GM12878 (cell line): ENCODE measurements at regions not wholly inside any gene's neighbourhood (a gene's known extent, or its start where the extent isn't known, plus 50 kb on each side); places are given as distances from the start of the nearest gene placed in this dataset.

Experiments used
- CHD2 ChIP-seq: IDR thresholded peaks from 2 replicates; pipeline ENCODE4 v1.6.1; 2011; ENCODE audit warnings: low read depth, low read length, improper control_type of control experiment, borderline replicate concordance
- ETV6 ChIP-seq, 2 experiments: fragments of 450-650 bp in 1 of 2; IDR thresholded peaks in 1 of 2; conservative IDR thresholded peaks in 1 of 2; 2 replicates each; pipeline ENCODE4 v1.6.1; 2014; ENCODE audit warnings: antibody characterized with exemption in 1 of 2, borderline replicate concordance in 1 of 2, low read depth in 1 of 2, mild to moderate bottlenecking in 1 of 2, moderate library complexity in 1 of 2
- HDAC6 ChIP-seq: fragments of 200-600 bp; sonication (generic); IDR thresholded peaks from one replicate; pipeline ENCODE4 v1.8.0; 2017; ENCODE audit warnings: antibody characterized with exemption; ENCODE audit not compliant: unreplicated experiment
- NBN ChIP-seq: fragments of 450-650 bp; IDR thresholded peaks from 2 replicates; pipeline ENCODE4 v1.6.1; 2016
- NFIC ChIP-seq: IDR thresholded peaks from 2 replicates; pipeline ENCODE4 v1.6.1; 2012; ENCODE audit warnings: low read depth, mild to moderate bottlenecking, inconsistent platforms, low read length, moderate library complexity
- POLR2A ChIP-seq: IDR thresholded peaks from 2 replicates; pipeline ENCODE4 v1.6.1; 2011; ENCODE audit warnings: low read depth, mild to moderate bottlenecking, low read length
- POLR2AphosphoS5 ChIP-seq: IDR thresholded peaks from 2 replicates; pipeline ENCODE4 v1.6.1; 2011; ENCODE audit warnings: mild to moderate bottlenecking, low read length, inconsistent platforms
- RB1 ChIP-seq: fragments of 450-650 bp; formaldehyde crosslinking; IDR thresholded peaks from 2 replicates; pipeline ENCODE4 v1.6.1; 2017; ENCODE audit warnings: mild to moderate bottlenecking, borderline replicate concordance
- USF2 ChIP-seq: IDR thresholded peaks from 2 replicates; pipeline ENCODE4 v1.6.1; 2011; ENCODE audit warnings: low read depth, low read length, improper control_type of control experiment, borderline replicate concordance
- ZBTB33 ChIP-seq: fragments of 450-650 bp; IDR thresholded peaks from 2 replicates; pipeline ENCODE4 v1.6.1; 2017; ENCODE audit warnings: mild to moderate bottlenecking
- ZBTB40 ChIP-seq: fragments of 450-650 bp; IDR thresholded peaks from 2 replicates; pipeline ENCODE4 v1.6.1; 2016; ENCODE audit warnings: mild to moderate bottlenecking, moderate library complexity, borderline replicate concordance
- TF ChIP-seq, protein P1 (sequence below): IDR thresholded peaks from 2 replicates; pipeline ENCODE4 v1.6.1; 2012; ENCODE audit warnings: low read depth, low read length, improper control_type of control experiment
- TF ChIP-seq, protein P2 (sequence below), 3 experiments: IDR thresholded peaks in 2 of 3; conservative IDR thresholded peaks in 1 of 3; 2 replicates each; pipeline ENCODE4 v1.5.1; 2011; ENCODE audit warnings: low read depth in 3 of 3, low read length in 3 of 3, mild to moderate bottlenecking in 3 of 3, control low read depth in 2 of 3, moderate library complexity in 2 of 3, inconsistent platforms in 1 of 3, mixed read lengths in 1 of 3; ENCODE audit not compliant: control insufficient read depth in 2 of 3, insufficient read depth in 1 of 3; ENCODE audit errors: extremely low read depth in 1 of 3
- TF ChIP-seq, protein P3 (sequence below): IDR thresholded peaks from 2 replicates; pipeline ENCODE4 v1.6.1; 2012; ENCODE audit warnings: mild to moderate bottlenecking, low read depth, low read length

- TF ChIP-seq USF2: no peak
- TF ChIP-seq ETV6 (conservative IDR thresholded peaks at IDR 0.05 in 1 of 2, IDR thresholded peaks at IDR 0.05 in 1 of 2; ENCODE audit: borderline replicate concordance in 1 of 2, low read depth in 1 of 2): no peak
- TF ChIP-seq RB1: no peak
- TF ChIP-seq, protein P1, sequence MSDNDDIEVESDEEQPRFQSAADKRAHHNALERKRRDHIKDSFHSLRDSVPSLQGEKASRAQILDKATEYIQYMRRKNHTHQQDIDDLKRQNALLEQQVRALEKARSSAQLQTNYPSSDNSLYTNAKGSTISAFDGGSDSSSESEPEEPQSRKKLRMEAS: no peak
- TF ChIP-seq, protein P2, sequence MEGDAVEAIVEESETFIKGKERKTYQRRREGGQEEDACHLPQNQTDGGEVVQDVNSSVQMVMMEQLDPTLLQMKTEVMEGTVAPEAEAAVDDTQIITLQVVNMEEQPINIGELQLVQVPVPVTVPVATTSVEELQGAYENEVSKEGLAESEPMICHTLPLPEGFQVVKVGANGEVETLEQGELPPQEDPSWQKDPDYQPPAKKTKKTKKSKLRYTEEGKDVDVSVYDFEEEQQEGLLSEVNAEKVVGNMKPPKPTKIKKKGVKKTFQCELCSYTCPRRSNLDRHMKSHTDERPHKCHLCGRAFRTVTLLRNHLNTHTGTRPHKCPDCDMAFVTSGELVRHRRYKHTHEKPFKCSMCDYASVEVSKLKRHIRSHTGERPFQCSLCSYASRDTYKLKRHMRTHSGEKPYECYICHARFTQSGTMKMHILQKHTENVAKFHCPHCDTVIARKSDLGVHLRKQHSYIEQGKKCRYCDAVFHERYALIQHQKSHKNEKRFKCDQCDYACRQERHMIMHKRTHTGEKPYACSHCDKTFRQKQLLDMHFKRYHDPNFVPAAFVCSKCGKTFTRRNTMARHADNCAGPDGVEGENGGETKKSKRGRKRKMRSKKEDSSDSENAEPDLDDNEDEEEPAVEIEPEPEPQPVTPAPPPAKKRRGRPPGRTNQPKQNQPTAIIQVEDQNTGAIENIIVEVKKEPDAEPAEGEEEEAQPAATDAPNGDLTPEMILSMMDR (IDR thresholded peaks at IDR 0.05 in 2 of 3, conservative IDR thresholded peaks at IDR 0.05 in 1 of 3; ENCODE audit: control insufficient read depth in 2 of 3, extremely low read depth in 1 of 3, insufficient read depth in 1 of 3, low read depth in 3 of 3, low read length in 3 of 3): no peak
- no peak for TF ChIP-seq HDAC6
- no peak for TF ChIP-seq NBN
- TF ChIP-seq NFIC: no peak
- TF ChIP-seq POLR2A: no peak
- TF ChIP-seq, protein P3, sequence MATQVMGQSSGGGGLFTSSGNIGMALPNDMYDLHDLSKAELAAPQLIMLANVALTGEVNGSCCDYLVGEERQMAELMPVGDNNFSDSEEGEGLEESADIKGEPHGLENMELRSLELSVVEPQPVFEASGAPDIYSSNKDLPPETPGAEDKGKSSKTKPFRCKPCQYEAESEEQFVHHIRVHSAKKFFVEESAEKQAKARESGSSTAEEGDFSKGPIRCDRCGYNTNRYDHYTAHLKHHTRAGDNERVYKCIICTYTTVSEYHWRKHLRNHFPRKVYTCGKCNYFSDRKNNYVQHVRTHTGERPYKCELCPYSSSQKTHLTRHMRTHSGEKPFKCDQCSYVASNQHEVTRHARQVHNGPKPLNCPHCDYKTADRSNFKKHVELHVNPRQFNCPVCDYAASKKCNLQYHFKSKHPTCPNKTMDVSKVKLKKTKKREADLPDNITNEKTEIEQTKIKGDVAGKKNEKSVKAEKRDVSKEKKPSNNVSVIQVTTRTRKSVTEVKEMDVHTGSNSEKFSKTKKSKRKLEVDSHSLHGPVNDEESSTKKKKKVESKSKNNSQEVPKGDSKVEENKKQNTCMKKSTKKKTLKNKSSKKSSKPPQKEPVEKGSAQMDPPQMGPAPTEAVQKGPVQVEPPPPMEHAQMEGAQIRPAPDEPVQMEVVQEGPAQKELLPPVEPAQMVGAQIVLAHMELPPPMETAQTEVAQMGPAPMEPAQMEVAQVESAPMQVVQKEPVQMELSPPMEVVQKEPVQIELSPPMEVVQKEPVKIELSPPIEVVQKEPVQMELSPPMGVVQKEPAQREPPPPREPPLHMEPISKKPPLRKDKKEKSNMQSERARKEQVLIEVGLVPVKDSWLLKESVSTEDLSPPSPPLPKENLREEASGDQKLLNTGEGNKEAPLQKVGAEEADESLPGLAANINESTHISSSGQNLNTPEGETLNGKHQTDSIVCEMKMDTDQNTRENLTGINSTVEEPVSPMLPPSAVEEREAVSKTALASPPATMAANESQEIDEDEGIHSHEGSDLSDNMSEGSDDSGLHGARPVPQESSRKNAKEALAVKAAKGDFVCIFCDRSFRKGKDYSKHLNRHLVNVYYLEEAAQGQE: no peak
- TF ChIP-seq POLR2AphosphoS5: no peak
- no peak for TF ChIP-seq CHD2
- TF ChIP-seq ZBTB33: no peak
- no peak for TF ChIP-seq ZBTB40
These were observed 310.8 kb downstream of the SHQ1 start for GRCh38 chr3:72537448-72537847.
